ENCODE measurements at regions not wholly inside any gene's neighbourhood (a gene's known extent, or its start where the extent isn't known, plus 50 kb on each side); places are given as distances from the start of the nearest gene placed in this dataset.

GRCh38 chrX:10923466-10923865, 187.7 kb upstream of the HCCS start:
- TF ChIP-seq TAF1 (conservative IDR thresholded peaks at IDR 0.05) = no peak
- TF ChIP-seq, protein P1, sequence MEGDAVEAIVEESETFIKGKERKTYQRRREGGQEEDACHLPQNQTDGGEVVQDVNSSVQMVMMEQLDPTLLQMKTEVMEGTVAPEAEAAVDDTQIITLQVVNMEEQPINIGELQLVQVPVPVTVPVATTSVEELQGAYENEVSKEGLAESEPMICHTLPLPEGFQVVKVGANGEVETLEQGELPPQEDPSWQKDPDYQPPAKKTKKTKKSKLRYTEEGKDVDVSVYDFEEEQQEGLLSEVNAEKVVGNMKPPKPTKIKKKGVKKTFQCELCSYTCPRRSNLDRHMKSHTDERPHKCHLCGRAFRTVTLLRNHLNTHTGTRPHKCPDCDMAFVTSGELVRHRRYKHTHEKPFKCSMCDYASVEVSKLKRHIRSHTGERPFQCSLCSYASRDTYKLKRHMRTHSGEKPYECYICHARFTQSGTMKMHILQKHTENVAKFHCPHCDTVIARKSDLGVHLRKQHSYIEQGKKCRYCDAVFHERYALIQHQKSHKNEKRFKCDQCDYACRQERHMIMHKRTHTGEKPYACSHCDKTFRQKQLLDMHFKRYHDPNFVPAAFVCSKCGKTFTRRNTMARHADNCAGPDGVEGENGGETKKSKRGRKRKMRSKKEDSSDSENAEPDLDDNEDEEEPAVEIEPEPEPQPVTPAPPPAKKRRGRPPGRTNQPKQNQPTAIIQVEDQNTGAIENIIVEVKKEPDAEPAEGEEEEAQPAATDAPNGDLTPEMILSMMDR (IDR thresholded peaks at IDR 0.05; ENCODE audit: low read depth, low read length, missing input control) = no peak
- TF ChIP-seq JUND (IDR thresholded peaks at IDR 0.05) = no peak
- no peak for TF ChIP-seq GABPA (IDR thresholded peaks at IDR 0.05 in 1 of 2, conservative IDR thresholded peaks at IDR 0.05 in 1 of 2)
- TF ChIP-seq HNF4G (IDR thresholded peaks at IDR 0.05) = no peak
- no peak for TF ChIP-seq REST (IDR thresholded peaks at IDR 0.05)
- no peak for TF ChIP-seq RAD21 (IDR thresholded peaks at IDR 0.05)
- TF ChIP-seq NR2F2 (IDR thresholded peaks at IDR 0.05) = no peak
- TF ChIP-seq MAX (IDR thresholded peaks at IDR 0.05) = no peak
